GM19099 (cell line): ENCODE measurements at regions not wholly inside any gene's neighbourhood (a gene's known extent, or its start where the extent isn't known, plus 50 kb on each side); places are given as distances from the start of the nearest gene placed in this dataset.

Experiments used
- POLR2A ChIP-seq: IDR thresholded peaks from 3 replicates; pipeline ENCODE4 v1.6.1; 2011; ENCODE audit warnings: low read depth; ENCODE audit not compliant: insufficient read length; ENCODE audit errors: extremely low read depth

GRCh38 chr10:44017483-44018145 is 367.3 kb downstream of the CXCL12 start:
- no peak for TF ChIP-seq POLR2A

DNA sequence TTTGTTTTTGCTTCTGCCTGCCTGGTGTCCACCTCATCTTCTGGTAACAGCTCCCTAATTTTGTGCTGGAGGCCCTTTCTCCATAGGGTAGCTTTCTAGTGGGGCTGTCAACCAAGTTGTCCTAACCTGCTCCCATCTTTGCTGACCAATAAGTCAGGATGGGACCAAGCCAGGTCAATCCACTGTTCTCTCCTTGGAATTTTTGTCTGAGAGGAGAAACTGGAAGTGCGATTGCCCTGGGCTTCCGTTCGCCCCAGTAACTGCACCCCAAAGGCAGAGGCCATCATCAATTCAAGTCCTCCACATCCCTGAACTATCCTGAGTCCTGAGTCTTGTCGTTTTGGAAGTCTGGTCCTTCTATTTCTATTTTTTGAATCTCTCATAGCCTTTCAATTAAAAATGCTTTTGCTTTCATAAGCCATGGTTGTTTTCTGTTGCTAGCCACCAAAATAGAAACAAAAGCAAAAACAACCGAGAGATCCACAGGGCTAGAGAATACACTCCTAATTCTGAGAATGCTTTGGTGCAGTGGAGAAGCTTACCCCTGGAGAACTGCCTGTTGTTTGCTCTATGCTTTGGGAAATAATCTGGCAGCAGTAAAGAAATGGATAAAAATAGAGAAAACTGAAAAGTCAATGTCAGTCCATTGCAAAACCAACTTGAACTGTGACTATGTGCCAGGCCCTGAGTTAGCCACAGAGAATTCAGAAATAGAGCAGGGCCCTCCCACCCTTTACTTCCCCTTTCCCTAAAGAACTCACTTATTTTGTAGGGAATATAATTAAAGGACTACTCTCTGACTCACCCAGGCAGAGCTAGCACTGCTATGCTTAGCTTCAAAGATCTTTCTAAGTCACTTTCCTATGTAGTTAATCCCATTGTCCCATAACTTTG is 368.1 kb downstream of the CXCL12 start:
- no peak for TF ChIP-seq POLR2A

DNA sequence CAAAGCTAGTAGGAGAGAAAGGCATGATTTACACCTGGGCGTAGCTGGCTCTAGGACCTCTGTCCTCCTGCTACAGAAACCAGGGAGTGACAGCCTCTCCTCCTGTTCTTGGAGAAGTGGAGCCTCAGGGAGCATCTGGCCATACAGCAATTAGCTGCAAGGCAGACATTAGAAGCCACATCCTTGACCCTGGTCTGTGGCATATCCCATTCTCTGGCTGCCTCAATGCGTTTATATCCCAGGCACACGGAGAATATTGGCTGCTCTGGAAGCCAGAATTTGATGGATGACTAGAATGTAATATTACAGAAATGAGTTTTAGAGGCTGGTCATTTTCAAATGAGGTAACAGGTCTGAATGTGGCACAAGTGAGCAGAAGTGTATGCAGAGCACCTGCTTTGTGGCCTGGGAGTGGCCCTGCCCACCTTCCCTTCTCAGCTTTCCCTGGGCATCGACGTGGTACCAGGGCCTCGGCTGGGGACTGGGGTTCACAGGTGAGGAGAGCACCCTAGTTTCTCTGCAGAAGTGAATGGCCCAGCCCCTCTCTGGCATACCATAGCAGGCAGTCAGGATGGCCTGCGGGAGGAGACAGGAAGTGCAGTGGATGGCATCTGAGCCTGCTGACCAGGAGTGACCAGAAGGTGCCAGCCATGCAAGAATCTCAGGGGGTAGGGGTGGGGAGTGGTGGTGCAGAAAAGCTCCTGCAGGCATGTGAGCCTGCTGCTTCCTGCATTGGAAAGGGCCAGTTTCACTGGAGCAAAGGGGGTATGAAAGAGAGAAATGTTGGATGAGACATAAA is 367.2 kb upstream of the ZNF32 start:
- no peak for TF ChIP-seq POLR2A

DNA sequence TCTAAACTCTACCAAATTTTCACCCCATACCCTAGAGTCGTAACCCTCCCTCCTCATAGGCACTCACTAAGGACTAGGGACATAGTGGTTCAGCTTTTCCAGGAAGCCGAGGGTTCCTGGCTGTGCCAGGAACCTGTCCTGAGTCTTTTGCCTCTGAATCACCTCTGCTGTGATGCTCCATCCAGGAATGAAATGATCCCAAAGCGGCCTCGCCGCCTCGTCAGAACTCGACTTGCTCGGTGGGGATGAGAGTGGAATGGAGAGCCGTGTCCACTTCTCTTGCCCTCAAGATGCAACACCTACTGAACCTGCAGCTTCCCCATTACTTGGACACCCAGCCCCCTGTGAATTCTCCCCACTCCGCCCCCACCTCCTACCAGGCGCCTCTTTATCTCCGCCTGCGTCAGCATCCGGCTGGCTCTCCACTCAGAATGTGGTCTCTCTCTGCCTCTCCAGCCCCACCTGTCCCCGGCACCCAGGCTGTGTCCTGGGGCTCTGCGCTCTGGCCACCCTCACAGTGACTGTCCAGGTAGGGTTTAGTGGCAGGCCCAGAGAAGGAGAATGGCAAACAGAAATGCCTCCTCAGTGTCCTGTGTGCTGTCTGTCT is 366.1 kb upstream of the ZNF32 start:
- TF ChIP-seq POLR2A: no peak

- TF ChIP-seq POLR2A: no peak
Observed at GRCh38 chr10:44013981-44014380, 365.3 kb upstream of the ZNF32 start.

- TF ChIP-seq POLR2A: no peak
Observed at GRCh38 chr10:44012921-44013320, 364.2 kb upstream of the ZNF32 start.

GRCh38 chr10:44011603-44011981 is 362.9 kb upstream of the ZNF32 start:
- TF ChIP-seq POLR2A: no peak

DNA sequence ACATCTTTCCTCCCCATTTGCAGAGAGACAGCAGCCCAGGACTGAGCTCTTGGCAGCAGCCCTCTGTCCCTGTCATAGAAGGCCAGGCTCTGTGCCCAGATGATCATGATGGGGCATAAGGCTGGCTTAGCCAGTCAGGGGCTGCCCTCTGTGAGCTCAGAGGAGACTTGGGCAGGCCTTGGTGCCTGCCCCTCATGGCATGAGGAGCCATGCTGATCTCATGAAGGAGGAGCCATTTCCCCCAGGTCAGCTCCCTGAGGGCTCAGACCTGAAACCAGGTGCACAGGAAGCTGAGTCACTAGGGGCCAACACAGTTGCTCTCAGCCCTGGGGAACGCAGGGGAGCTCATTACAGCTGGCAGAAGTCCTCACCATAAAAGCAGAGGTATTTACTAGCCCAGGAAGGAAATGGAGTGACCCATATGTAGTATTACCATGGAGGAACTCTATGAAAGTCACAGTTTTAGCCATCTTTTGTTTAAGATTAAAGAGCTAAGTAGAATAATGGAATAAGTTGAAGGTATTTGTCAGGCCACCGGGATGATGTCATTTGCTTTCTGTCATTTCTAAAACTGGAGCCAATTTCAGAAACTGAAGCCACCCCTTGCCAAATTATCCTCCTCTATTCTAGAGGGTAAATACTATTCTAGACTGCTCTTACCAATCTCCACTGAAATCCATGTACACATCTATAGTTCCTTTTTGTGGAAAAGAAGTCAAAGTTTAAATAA is 362.4 kb upstream of the ZNF32 start:
- TF ChIP-seq POLR2A: peak; percentile 38

DNA sequence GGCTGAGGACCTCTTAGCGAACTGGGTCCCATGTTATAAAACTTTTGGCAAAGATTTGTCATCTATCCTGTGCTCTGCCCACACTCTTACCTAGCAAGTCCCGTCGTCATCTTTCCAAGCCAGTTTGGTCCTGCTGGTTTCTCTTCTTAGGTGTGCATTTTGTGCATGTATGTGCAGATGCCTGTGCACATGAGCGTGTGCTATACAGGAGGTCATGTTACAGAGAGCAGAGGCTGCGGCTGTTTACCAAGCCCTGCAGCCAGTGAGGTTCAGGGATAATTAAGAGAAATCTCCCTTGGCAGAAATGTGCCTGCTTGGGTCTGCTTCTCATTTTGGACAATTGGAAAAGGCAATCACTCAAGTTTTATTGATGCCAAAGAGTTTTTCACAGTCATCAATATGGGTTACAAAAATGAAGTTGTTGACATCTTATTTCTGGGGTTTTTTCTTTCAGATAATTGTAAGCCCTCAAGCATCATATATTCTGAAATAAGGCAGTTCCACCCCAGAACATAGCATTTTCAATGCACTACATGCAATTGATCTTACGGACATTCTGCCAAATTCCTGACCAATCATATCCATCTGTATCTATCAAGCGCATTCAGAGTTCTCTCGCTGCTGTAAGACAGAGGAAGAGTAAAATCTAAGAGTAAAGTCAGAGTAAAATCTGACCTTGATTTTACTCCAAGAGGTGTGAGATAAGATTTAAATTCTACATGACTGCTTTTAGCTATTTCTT is 361.4 kb upstream of the ZNF32 start:
- no peak for TF ChIP-seq POLR2A

DNA sequence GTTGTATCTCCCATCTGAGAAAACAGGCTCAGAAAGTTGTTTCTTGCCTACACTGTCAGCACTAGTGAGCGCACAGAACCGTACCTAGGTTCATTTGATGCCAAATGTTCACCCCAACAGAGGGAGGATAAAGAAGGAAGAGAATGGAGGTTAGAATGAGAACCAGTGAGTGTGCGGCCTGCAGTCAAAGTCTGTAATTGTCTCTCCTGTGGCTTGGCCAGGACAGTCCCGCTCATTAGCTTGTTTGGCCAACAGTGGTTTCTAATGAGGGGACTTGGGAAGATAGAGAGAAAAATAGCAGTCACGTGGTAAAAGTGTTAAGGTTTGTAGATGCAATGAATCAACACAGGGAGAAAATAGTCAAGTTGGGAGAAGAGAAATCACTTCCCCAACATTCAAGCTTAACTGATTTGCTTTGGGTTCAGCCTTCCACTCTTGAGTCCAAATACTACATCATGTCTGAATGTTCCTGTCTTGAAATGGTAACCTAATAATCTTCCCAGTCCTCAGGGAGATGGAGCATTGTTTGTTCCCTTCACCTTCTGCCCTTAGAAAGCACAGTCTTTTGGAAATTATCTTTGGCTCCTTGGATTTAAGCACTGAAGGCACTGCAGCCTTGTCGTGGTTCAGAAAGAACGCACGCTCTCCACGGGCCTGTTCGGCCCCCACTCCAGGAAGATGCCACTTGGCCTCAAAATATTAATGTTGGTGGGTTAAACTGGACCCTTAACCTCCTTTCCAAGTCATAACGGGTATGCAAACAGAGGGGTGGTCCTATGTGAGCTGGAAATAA is 360.4 kb upstream of the ZNF32 start:
- no peak for TF ChIP-seq POLR2A

DNA sequence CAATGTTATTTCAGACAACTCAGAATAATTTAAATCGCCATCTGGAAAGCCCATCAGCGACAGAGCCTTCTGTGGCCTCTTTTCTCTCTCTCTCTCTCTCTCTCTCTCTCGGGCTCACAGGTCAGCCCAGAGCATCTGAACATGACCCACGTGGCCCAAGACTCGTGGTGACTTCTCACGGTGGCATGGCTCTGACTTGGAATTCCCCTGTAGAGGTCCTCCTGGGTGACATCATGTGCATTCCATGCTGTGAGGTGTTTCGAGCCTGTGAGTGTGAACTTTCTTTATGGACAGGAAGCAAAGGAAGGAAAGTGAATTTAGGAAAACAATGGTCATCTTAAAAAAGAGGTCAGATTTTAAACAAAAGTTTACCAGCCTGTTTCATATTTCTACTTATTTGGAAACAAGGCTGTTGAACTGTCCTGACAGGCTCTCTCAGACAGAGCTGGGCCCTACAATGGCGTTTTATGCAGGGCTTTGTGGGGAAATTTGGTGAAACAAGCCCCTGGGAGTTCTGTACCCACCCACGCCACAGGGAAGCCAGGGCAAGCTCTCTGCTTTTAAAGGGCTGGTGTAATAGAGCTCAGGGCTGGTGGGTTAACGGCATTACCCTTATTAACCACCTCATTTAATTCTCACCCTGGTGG is 359.7 kb upstream of the ZNF32 start:
- TF ChIP-seq POLR2A: no peak

DNA sequence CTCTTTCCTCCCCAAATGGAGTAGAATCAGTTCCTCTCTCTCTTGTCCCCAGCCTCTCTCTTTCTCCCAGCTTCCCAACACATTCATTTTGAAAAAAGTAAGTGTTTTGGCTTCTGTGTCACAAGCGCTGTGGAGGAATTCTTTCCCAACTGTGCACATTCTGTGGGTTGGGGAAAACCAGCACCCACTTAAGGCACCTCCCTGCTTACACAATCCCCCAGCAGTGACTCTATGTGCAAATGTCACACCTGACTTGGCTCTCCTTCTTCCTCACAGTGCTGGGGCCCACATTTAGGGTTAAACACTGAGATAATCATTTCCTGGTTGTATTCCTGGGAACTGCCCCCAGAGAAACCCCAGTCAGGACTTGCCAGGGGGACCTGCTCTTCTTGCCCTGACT is 358.1 kb upstream of the ZNF32 start:
- no peak for TF ChIP-seq POLR2A

GRCh38 chr10:44005788-44006099 is 357.1 kb upstream of the ZNF32 start:
- no peak for TF ChIP-seq POLR2A
